SK-N-DZ (cell line): ENCODE measurements at regions not wholly inside any gene's neighbourhood (a gene's known extent, or its start where the extent isn't known, plus 50 kb on each side); places are given as distances from the start of the nearest gene placed in this dataset.

Experiments used
- DNase-seq: peaks from one replicate; pipeline ENCODE4 v3.0.0-alpha.2; 2015; ENCODE audit warnings: low spot score

DNA sequence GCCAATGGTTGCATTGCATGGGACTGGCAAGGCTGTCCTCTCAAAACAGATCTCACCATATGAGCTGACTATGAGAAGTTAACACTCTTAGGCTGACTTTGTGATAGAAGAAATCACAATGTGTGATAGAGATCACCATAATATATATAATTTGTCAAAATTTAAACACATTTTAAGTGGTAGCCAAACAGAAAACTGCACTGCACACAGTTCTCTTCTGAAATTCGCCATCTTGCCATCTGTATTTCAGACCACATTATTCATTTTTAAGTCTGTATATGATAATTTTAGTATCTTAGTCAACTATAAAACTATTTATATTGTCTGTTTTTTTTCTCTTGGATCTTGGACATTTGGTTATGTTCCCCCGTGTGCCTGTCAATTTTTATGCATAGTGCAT is 374.7 kb downstream of the AJAP1 start:
- DNase-seq: no peak

GRCh38 chr1:5012249-5012648 is 357.8 kb downstream of the AJAP1 start:
- no peak for DNase-seq

GRCh38 chr1:5010656-5011055 is 356.2 kb downstream of the AJAP1 start:
- DNase-seq: no peak

DNA sequence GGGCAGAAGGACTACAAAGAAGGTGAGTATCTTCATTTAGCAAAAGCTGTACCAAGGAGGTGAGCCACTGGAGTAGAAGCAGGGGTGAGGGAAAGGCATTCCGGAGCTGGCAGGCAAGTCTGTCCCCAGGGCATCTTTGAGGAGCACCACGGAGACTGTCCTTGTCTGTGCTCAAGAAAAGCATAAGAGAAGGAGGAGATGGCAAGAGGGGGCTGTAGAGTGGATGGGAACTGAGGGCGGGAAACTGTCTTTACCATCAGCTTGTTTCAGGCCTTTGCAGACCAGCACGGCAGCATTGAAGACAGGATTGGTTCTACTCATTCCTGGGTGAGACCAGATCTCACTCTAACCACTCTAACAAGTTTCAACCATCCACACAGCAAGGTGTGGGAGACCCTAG is 355.8 kb downstream of the AJAP1 start:
- DNase-seq: no peak

GRCh38 chr1:5009376-5010065 is 355.1 kb downstream of the AJAP1 start:
- no peak for DNase-seq

DNA sequence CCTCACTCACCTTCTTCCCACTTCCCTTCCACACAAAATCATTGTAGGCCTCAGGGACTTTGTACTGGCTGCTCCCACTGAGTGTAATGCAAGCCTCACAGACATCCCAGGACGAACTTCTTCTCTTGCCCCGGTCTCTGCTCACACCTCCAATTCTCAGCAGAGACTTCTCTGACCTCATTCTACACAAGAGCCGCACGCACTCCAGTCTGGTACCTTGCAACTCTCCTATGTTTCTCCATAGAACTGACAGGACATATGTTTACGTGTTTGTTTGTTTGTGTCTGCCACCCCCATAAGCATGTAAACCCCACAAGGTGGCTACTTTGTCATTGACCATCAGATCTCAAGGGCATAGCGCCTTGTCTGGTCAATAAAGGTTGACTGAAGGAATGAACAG is 350.8 kb downstream of the AJAP1 start:
- DNase-seq: no peak

DNA sequence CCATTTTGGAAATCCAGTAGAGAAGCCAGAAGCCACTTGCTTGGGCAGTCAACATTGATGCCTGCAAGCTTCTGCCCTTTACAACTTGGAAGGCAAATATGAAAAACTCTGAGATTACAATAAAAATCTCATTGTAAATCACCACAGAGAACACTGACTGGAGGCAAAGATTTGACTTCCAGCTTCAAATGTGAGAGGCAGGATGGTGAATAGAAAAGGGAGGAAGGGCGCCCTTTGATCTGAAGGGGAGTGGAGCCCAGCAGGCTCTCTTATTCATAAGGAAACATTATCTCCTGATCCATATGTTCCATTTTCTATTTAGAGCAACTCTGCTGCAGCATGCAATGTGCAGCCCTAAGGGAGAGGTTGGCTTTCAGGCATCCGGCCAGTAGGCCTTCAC is 348.3 kb downstream of the AJAP1 start:
- no peak for DNase-seq

DNA sequence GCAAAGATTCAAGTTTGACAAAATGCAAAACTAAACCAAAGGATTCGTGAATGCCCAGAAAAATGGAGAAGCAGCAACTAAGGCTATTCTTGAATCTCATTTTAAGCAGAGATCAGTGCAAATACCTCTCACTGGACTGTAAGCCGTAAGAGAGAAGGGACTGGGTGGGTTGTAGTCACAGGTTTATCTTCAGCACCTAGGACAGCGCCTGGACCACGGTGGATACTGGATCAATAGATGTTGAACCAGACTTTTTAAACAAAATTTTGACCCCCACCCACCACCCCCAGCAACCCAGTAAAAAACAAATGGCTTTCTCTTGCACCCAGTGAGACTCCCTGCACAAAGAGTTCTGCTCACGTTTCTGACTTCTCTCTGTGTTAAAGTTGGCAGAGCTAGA is 347.1 kb downstream of the AJAP1 start:
- DNase-seq: no peak

DNA sequence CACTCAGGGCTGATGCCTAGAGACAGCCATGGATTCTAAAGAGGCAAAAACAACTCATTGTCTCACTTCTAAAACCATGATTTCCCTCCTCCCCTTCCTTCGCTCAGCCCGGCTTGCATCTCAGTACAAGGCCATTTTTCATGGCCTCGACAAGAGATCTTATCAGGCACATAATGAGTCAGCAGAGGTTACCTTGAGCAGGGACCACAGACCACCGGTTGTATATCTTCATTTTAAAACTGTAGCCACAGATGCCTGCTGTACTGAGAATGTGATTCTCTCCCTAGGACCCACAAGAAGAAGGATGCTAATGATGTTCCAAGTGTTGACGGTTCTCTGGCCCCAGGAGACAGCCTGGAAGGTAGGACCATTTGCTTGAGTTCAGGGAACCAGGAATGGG is 331.9 kb downstream of the AJAP1 start:
- peak; percentile 31 for DNase-seq

DNA sequence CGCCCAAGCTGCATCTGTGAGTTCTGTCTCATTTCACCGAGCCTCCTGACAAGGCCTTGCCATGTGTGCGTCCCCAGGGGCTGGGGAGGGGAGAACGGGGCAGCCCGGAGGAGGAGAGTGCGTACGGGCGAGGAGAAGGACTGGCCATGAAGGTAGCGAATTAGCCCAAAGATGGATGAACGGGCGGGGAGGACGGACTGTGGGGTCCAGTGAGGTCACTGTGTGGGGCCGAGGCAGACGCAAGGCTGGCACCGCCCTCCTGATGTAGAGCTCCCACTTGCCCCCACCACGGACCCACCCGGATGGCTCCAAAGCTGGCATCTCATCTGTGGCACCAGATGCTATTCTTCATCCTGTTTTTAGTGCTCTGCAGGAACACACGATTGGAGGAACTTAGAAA is 330.4 kb downstream of the AJAP1 start:
- no peak for DNase-seq

- DNase-seq: no peak
Measured at GRCh38 chr1:4980211-4980610, 325.8 kb downstream of the AJAP1 start.

GRCh38 chr1:4978660-4979390 is 324.4 kb downstream of the AJAP1 start:
- DNase-seq: no peak

- DNase-seq: no peak
Measured at GRCh38 chr1:4977701-4978100, 323.3 kb downstream of the AJAP1 start.

DNA sequence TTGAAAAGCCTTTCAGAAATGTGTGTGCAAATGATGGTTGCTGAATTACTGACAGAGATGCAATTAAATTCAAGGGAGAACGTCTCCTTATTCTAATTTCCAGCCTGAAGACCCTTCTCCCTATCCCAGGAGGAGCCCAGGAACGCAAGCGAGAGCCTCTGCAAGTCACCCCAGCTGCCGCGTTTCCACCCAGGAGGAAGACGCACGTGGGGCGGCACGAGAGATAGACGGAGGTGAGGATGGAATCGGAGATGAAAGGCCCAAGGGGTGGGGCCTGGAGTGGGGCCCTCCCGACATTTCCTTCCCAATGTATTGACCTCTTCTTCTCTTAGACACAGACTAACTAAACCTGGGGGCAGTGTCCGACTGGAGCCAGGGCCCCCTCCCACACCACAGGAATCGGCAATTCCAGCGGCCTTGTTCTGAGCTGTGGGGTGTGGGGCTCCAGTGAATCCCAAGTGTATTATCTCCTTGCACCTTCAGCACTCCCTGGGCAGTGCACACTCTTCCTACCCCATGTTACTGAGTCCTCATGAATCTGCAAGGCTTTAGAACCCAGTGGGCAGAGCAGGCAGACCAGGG is 322.5 kb downstream of the AJAP1 start:
- DNase-seq: no peak

GRCh38 chr1:4975856-4976255 is 321.4 kb downstream of the AJAP1 start:
- no peak for DNase-seq

DNA sequence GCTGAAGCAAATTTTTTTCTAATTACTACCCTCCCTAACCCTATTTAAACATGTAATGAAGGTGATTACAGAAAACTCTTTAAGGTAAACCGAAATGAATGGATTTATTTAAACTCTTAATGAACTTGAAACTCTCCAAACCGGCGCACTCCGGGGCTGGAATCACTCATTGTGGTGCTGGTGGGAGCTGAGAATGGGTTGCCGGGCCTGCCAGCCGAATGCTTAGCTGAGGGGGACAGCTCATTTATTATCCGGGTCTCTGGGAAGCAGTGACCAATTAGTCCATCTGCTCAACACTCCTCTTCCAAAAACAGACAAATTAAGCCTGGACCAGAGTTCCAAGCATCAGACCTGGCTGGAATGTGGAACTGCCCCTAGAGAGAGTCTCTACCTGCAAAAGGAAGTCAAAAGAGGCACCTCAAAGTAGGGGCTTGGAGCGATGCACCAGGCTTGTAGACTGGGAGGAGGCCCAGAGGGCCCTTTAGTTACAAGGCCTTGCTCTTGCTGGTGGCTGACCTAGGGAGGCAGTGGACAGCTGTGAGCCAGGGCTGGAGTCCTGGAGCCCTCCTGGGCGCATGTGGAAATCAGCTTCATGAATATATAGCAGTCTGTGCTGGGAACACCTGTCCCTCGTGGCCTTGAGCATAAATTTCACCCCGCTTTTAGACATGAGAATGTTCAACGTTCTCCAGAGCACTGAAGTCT is 320.7 kb downstream of the AJAP1 start:
- no peak for DNase-seq

- no peak for DNase-seq
Measured at GRCh38 chr1:4973341-4973740, 318.9 kb downstream of the AJAP1 start.

DNA sequence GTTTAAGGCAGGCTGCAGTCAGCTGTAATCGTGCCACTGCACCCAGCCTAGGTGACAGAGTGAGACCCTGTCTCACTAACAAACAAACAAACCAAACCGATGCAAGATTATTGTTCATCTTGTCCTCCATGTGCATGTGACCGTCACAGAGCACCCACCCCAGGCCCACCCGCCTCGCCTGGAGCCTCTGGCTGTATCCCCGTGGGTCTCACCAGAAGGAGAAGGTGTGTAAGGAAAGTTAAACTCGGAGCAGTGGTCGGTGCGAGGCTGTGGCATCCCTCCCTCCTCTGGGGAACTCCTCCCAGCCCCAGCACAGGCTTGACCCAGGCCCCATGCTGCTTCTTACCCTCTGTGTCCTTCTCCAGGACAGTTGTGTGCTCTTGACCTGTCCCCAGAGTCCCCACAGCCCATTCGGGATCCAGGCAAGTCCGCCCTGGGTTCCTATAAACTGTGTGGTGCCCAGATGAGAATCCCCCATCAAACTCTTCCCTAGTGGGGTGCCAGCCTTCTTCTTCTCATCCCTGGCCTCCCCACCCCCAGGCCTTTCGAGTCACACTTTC is 318.4 kb downstream of the AJAP1 start:
- DNase-seq: no peak

- no peak for DNase-seq
Measured at GRCh38 chr1:4971666-4972065, 317.3 kb downstream of the AJAP1 start.

- no peak for DNase-seq
Measured at GRCh38 chr1:4970532-4970931, 316.1 kb downstream of the AJAP1 start.

GRCh38 chr1:4969556-4970129 is 315.2 kb downstream of the AJAP1 start:
- DNase-seq: no peak
